AG04450 (cell line): ENCODE measurements at regions not wholly inside any gene's neighbourhood (a gene's known extent, or its start where the extent isn't known, plus 50 kb on each side); places are given as distances from the start of the nearest gene placed in this dataset.

ENCODE experiments used
- CTCF ChIA-PET: fragments of 300-600, 350-600 bp; formaldehyde crosslinking; extraction: SDS; loops from one replicate; lab custom pipeline; 2022; ENCODE audit warnings: antibody characterized with exemption, inconsistent platforms; lab: Charles Lee
- POLR2A ChIA-PET: fragments of 350-600 bp; formaldehyde crosslinking; extraction: SDS; loops from one replicate; lab custom pipeline; 2021; ENCODE audit warnings: antibody characterized with exemption, inconsistent platforms; lab: Yijun Ruan, JAX
- DNase-seq: peaks from one replicate; pipeline ENCODE4 v3.0.0-alpha.2; 2011; ENCODE audit warnings: low read depth, low spot score
- H3K27ac ChIP-seq: one replicate; pipeline ENCODE4 v1.5.1; 2012; ENCODE audit warnings: low read depth, low read length, control low read depth
- H3K27me3 ChIP-seq: one replicate; pipeline ENCODE4 v1.6.0; 2012; ENCODE audit warnings: low read length; ENCODE audit not compliant: control insufficient read depth, insufficient read depth
- H3K4me3 ChIP-seq: 2 replicates; pipeline ENCODE4 v1.5.1; 2011; ENCODE audit warnings: mild to moderate bottlenecking, low read depth, low read length, control low read depth
- H3K9me3 ChIP-seq: 2 replicates; pipeline ENCODE4 v1.5.1; 2012; ENCODE audit warnings: low read length; ENCODE audit not compliant: control insufficient read depth, insufficient read depth
- CTCF ChIP-seq: IDR thresholded peaks from 2 replicates; pipeline ENCODE4 v1.5.1; 2011; ENCODE audit warnings: low read depth, low read length, control low read depth, inconsistent platforms

GRCh38 chr1:177703888-177704446 is 265.9 kb downstream of the SEC16B start:
- CTCF ChIA-PET, result no interaction called here
- Histone ChIP-seq H3K9me3 (no peaks in the 10 kb centered on the region), H3K27me3 (no peaks in the 10 kb centered on the region), H3K27ac (no peak overlapping the region), H3K4me3 (no peak overlapping the region)
- no peak for TF ChIP-seq CTCF
- POLR2A ChIA-PET, result no interaction called here
- no peak for DNase-seq

GRCh38 chr1:177701654-177702353 is 268.1 kb downstream of the SEC16B start:
- H3K9me3 ChIP-seq, result no peaks in the 10 kb centered on the region
- no peaks in the 10 kb centered on the region for H3K27me3 ChIP-seq
- CTCF ChIA-PET, result no interaction called here
- H3K27ac ChIP-seq, result no peak overlapping the region
- no peak for DNase-seq
- no peak overlapping the region for H3K4me3 ChIP-seq
- POLR2A ChIA-PET, result no interaction called here
- no peak for TF ChIP-seq CTCF

GRCh38 chr1:177700856-177701255 is 269.0 kb downstream of the SEC16B start:
- CTCF ChIA-PET, result no interaction called here
- Histone ChIP-seq H3K4me3 (no peak overlapping the region), H3K9me3 (no peaks in the 10 kb centered on the region), H3K27ac (no peak overlapping the region), H3K27me3 (no peaks in the 10 kb centered on the region)
- no peak for TF ChIP-seq CTCF
- POLR2A ChIA-PET, result no interaction called here
- no peak for DNase-seq

- ChIA-PET POLR2A (no interaction called here), CTCF (interaction anchor here (2.1 kb wide), 1 partner anchor 255 kb away, joined by 5 read pairs; no protein-coding TSS in a partner anchor)
- no peaks in the 10 kb centered on the region for H3K9me3 ChIP-seq
- no peak for TF ChIP-seq CTCF
- H3K27ac ChIP-seq, result no peak overlapping the region
- no peaks in the 10 kb centered on the region for H3K27me3 ChIP-seq
- H3K4me3 ChIP-seq, result no peak overlapping the region
- DNase-seq, result no peak
These were observed 278.9 kb downstream of the SEC16B start for GRCh38 chr1:177690996-177691395.

- Histone ChIP-seq H3K9me3 (no peaks in the 10 kb centered on the region), H3K4me3 (no peak overlapping the region), H3K27ac (no peak overlapping the region), H3K27me3 (no peaks in the 10 kb centered on the region)
- CTCF ChIA-PET, result no interaction called here
- DNase-seq, result no peak
- no peak for TF ChIP-seq CTCF
- POLR2A ChIA-PET, result no interaction called here
These were observed 282.3 kb downstream of the SEC16B start for GRCh38 chr1:177687544-177687943.
